ENCODE measurements at regions not wholly inside any gene's neighbourhood (a gene's known extent, or its start where the extent isn't known, plus 50 kb on each side); places are given as distances from the start of the nearest gene placed in this dataset.

- no peaks in the 10 kb centered on the region for H3K4me1 ChIP-seq
- intact Hi-C loops (cut with micrococcal nuclease): no loop called here
- no peak overlapping the region for H3K4me3 ChIP-seq
- H3K36me3 ChIP-seq: no peaks in the 10 kb centered on the region
- no peak overlapping the region for H3K27ac ChIP-seq (replicated peaks)
- DNase-seq: no peak
- no peaks in the 10 kb centered on the region for H3K9me3 ChIP-seq (replicated peaks)
- TF ChIP-seq CTCF (IDR thresholded peaks at IDR 0.05; ENCODE audit: borderline replicate concordance): no peak
- H3K27me3 ChIP-seq (ENCODE audit: low read depth): peaks cover 4% of the 10 kb centered on the region
These were observed 76.5 kb upstream of the ADGRF1 start for GRCh38 chr6:47118611-47119010.

- no peak for TF ChIP-seq CTCF (IDR thresholded peaks at IDR 0.05; ENCODE audit: borderline replicate concordance)
- Histone ChIP-seq H3K4me3 (no peak overlapping the region), H3K4me1 (no peaks in the 10 kb centered on the region), H3K9me3 (replicated peaks) (no peaks in the 10 kb centered on the region), H3K27me3 (ENCODE audit: low read depth) (peaks cover 4% of the 10 kb centered on the region), H3K27ac (replicated peaks) (no peak overlapping the region), H3K36me3 (no peaks in the 10 kb centered on the region)
- intact Hi-C loops (cut with micrococcal nuclease): no loop called here
- DNase-seq: no peak
These were observed 75.2 kb upstream of the ADGRF1 start for GRCh38 chr6:47117314-47117713.

- no peaks in the 10 kb centered on the region for H3K9me3 ChIP-seq (replicated peaks)
- peaks cover 6% of the 10 kb centered on the region for H3K27me3 ChIP-seq (ENCODE audit: low read depth)
- intact Hi-C loops (cut with micrococcal nuclease): no loop called here
- no peak overlapping the region for H3K4me3 ChIP-seq
- DNase-seq: no peak
- H3K4me1 ChIP-seq: no peaks in the 10 kb centered on the region
- H3K36me3 ChIP-seq: no peaks in the 10 kb centered on the region
- TF ChIP-seq CTCF (IDR thresholded peaks at IDR 0.05; ENCODE audit: borderline replicate concordance): no peak
- H3K27ac ChIP-seq (replicated peaks): no peak overlapping the region
These were observed 74.5 kb upstream of the ADGRF1 start for GRCh38 chr6:47116606-47117005.

- no peak for DNase-seq
- intact Hi-C loops (cut with micrococcal nuclease): no loop called here
- H3K4me3 ChIP-seq: no peak overlapping the region
- peaks cover 9% of the 10 kb centered on the region for H3K27me3 ChIP-seq (ENCODE audit: low read depth)
- H3K9me3 ChIP-seq (replicated peaks): no peaks in the 10 kb centered on the region
- no peak overlapping the region for H3K27ac ChIP-seq (replicated peaks)
- no peaks in the 10 kb centered on the region for H3K36me3 ChIP-seq
- no peak for TF ChIP-seq CTCF (IDR thresholded peaks at IDR 0.05; ENCODE audit: borderline replicate concordance)
- H3K4me1 ChIP-seq: no peaks in the 10 kb centered on the region
These were observed 74.0 kb upstream of the ADGRF1 start for GRCh38 chr6:47116086-47116485.

- no peak for TF ChIP-seq CTCF (IDR thresholded peaks at IDR 0.05; ENCODE audit: borderline replicate concordance)
- no peaks in the 10 kb centered on the region for H3K36me3 ChIP-seq
- no peak overlapping the region for H3K4me3 ChIP-seq
- DNase-seq: no peak
- no peaks in the 10 kb centered on the region for H3K9me3 ChIP-seq (replicated peaks)
- peaks cover 17% of the 10 kb centered on the region for H3K27me3 ChIP-seq (ENCODE audit: low read depth)
- H3K4me1 ChIP-seq: no peaks in the 10 kb centered on the region
- H3K27ac ChIP-seq (replicated peaks): peak overlapping the region; percentile 19
- intact Hi-C loops (cut with micrococcal nuclease): no loop called here
These were observed 72.3 kb upstream of the ADGRF1 start for GRCh38 chr6:47114460-47114859.

GRCh38 chr6:47112317-47112716 lies 70.2 kb upstream of the ADGRF1 start:
- intact Hi-C loops (cut with micrococcal nuclease): no loop called here
- no peak overlapping the region for H3K27ac ChIP-seq (replicated peaks)
- no peak for TF ChIP-seq CTCF (IDR thresholded peaks at IDR 0.05; ENCODE audit: borderline replicate concordance)

More at GRCh38 chr6:47112317-47112716, 70.2 kb upstream of the ADGRF1 start:
- Histone ChIP-seq H3K4me1 (no peaks in the 10 kb centered on the region), H3K36me3 (no peaks in the 10 kb centered on the region), H3K27me3 (ENCODE audit: low read depth) (peaks cover 28% of the 10 kb centered on the region), H3K4me3 (no peak overlapping the region), H3K9me3 (replicated peaks) (no peaks in the 10 kb centered on the region)
- no peak for DNase-seq
